ENCODE measurements at regions not wholly inside any gene's neighbourhood (a gene's known extent, or its start where the extent isn't known, plus 50 kb on each side); places are given as distances from the start of the nearest gene placed in this dataset.
"Not testable (repeated sequence)": the region's sequence is repeated elsewhere in the genome, so short reads cannot be mapped to it uniquely, and the experiment has no call there.

GRCh38 chr2:39923455-39923854 is 144.4 kb upstream of the THUMPD2 start:
- no peak for DNase-seq (ENCODE audit: extremely low spot score, unreplicated experiment)
- Mint-ChIP-seq H3K36me3 (ENCODE audit: unreplicated experiment) (no peaks in the 10 kb centered on the region), H3K4me1 (ENCODE audit: unreplicated experiment) (no peaks in the 10 kb centered on the region), H3K27me3 (ENCODE audit: unreplicated experiment) (peaks cover 5% of the 10 kb centered on the region), H3K9me3 (ENCODE audit: unreplicated experiment) (no peaks in the 10 kb centered on the region), H3K27ac (ENCODE audit: unreplicated experiment) (no peak overlapping the region), H3K4me3 (ENCODE audit: unreplicated experiment) (no peak overlapping the region)
- TF ChIP-seq, protein P1, sequence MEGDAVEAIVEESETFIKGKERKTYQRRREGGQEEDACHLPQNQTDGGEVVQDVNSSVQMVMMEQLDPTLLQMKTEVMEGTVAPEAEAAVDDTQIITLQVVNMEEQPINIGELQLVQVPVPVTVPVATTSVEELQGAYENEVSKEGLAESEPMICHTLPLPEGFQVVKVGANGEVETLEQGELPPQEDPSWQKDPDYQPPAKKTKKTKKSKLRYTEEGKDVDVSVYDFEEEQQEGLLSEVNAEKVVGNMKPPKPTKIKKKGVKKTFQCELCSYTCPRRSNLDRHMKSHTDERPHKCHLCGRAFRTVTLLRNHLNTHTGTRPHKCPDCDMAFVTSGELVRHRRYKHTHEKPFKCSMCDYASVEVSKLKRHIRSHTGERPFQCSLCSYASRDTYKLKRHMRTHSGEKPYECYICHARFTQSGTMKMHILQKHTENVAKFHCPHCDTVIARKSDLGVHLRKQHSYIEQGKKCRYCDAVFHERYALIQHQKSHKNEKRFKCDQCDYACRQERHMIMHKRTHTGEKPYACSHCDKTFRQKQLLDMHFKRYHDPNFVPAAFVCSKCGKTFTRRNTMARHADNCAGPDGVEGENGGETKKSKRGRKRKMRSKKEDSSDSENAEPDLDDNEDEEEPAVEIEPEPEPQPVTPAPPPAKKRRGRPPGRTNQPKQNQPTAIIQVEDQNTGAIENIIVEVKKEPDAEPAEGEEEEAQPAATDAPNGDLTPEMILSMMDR (IDR thresholded peaks at IDR 0.05), result no peak

GRCh38 chr2:39922679-39923405 is 143.8 kb upstream of the THUMPD2 start:
- DNase-seq (ENCODE audit: extremely low spot score, unreplicated experiment), result no peak
- Mint-ChIP-seq H3K27me3 (ENCODE audit: unreplicated experiment) (peaks cover 8% of the 10 kb centered on the region), H3K27ac (ENCODE audit: unreplicated experiment) (no peak overlapping the region), H3K9me3 (ENCODE audit: unreplicated experiment) (no peaks in the 10 kb centered on the region), H3K36me3 (ENCODE audit: unreplicated experiment) (no peaks in the 10 kb centered on the region), H3K4me1 (ENCODE audit: unreplicated experiment) (no peaks in the 10 kb centered on the region), H3K4me3 (ENCODE audit: unreplicated experiment) (no peak overlapping the region)
- TF ChIP-seq, protein P1 (IDR thresholded peaks at IDR 0.05), result no peak

DNA sequence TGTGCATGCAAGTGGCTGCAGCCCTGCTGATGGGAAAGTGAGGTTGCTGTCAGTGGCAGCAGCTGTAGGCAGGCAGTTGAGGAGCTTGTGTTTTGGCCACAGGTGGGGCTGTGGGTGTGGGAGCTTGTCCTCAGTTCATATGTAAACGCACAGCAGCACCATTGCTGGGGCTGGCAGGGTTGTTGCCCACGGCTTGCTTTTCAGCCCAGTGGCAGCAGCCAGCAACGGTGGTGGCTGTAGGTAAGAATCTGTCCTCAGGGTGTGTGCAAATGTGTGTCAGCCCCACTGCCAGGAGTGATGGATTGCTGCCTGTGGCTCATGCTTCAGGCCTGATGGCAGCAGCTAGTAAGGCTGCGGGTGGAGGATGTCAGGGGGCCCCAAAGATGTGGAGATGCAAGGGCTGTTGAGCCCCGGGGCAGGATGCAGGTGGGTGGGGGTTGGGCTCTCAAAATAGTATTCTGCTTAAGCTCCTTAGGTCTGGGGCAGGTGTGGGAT is 141.3 kb upstream of the THUMPD2 start:
- no peaks in the 10 kb centered on the region for H3K36me3 Mint-ChIP-seq (ENCODE audit: unreplicated experiment)
- H3K27ac Mint-ChIP-seq (ENCODE audit: unreplicated experiment), result no peak overlapping the region
- H3K4me3 Mint-ChIP-seq (ENCODE audit: unreplicated experiment), result no peak overlapping the region
- no peaks in the 10 kb centered on the region for H3K9me3 Mint-ChIP-seq (ENCODE audit: unreplicated experiment)
- H3K27me3 Mint-ChIP-seq (ENCODE audit: unreplicated experiment), result peaks cover 3% of the 10 kb centered on the region
- no peak for DNase-seq (ENCODE audit: extremely low spot score, unreplicated experiment)
- H3K4me1 Mint-ChIP-seq (ENCODE audit: unreplicated experiment), result peaks cover 1% of the 10 kb centered on the region
- TF ChIP-seq, protein P1 (IDR thresholded peaks at IDR 0.05), result no peak

DNA sequence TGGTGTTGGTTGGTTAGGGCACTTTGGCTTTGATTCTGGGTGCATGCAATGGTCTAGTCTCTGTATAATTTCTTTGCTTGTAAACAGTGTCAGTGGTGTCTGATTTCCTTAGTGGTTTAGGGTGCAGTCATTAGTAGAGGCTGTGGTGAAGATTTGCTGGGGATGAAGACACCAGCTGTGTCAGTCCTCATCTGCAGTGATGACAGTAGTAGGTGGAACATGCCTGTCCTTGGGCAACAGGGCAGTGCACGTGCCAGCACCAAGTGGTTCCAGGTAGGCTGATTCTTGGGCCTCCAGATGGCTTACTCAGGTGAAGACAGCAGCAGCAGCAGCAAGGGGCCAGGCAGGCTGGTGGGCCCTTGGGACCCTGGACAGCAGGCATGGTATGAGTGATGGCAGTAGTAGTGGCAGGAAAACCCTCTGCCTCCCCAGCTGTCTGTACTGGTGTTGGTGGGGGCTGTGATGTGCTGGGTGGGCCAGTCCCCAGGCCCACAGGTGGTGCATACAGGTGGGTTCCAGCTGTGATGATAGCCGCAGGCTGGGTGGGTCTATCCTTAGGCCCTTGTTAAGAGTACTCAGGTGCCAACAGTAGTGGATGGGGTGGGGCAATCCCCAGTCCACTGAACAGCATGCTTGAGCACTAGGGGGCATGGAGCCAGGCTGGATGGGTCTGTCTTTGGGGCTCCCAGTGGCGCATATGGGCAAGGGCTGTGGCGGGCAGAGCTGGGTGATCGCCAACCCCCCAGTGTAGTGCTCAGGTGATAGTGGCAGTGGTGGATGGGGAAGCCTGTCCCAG is 140.7 kb upstream of the THUMPD2 start:
- H3K9me3 Mint-ChIP-seq (ENCODE audit: unreplicated experiment), result no peaks in the 10 kb centered on the region
- peaks cover 3% of the 10 kb centered on the region for H3K27me3 Mint-ChIP-seq (ENCODE audit: unreplicated experiment)
- H3K4me1 Mint-ChIP-seq (ENCODE audit: unreplicated experiment), result peaks cover 1% of the 10 kb centered on the region
- DNase-seq (ENCODE audit: extremely low spot score, unreplicated experiment), result no peak
- H3K36me3 Mint-ChIP-seq (ENCODE audit: unreplicated experiment), result no peaks in the 10 kb centered on the region
- H3K27ac Mint-ChIP-seq (ENCODE audit: unreplicated experiment), result no peak overlapping the region
- TF ChIP-seq, protein P1 (IDR thresholded peaks at IDR 0.05), result no peak
- H3K4me3 Mint-ChIP-seq (ENCODE audit: unreplicated experiment), result no peak overlapping the region

DNA sequence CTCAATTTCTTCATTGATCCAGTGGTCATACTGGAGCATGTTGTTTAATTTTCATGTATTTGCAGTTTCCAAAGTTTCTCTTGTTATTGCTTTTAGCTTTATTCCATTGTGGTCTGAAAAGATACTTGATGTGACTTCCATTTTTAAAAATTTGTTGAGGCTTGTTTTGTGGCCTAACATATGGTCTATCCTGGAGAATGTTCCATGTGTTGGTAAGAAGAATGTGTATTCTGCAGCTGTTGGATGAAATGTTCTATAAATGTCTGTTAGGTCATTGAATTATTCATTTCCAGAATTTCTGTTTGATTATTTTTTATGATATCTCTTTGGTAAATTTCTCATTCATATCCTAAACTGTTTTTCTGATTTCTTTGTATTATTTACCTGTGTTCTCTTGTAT is 139.8 kb upstream of the THUMPD2 start:
- TF ChIP-seq, protein P1 (IDR thresholded peaks at IDR 0.05), result no peak
- no peaks in the 10 kb centered on the region for H3K9me3 Mint-ChIP-seq (ENCODE audit: unreplicated experiment)
- H3K36me3 Mint-ChIP-seq (ENCODE audit: unreplicated experiment), result no peaks in the 10 kb centered on the region
- no peak overlapping the region for H3K4me3 Mint-ChIP-seq (ENCODE audit: unreplicated experiment)
- H3K27ac Mint-ChIP-seq (ENCODE audit: unreplicated experiment), result no peak overlapping the region
- peaks cover 3% of the 10 kb centered on the region for H3K27me3 Mint-ChIP-seq (ENCODE audit: unreplicated experiment)
- DNase-seq (ENCODE audit: extremely low spot score, unreplicated experiment), result no peak
- H3K4me1 Mint-ChIP-seq (ENCODE audit: unreplicated experiment), result peaks cover 6% of the 10 kb centered on the region

DNA sequence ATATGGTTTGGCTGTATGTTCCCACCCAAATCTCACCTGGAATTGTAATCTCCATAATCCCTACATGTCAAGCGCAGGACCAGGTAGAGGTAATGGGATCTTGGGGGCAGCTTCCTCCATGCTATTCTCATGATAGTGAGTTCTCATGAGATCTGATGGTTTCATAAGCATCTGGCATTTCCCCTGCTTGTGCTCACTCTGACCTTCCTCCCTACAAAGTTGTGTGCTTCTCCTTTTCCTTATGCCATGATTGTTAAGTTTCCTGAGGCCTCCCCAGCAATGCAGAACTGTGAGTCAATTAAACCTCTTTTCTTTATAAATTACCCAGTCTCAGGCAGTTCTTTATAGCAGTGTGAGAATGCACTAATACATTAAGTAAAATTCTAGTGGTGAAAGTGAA is 138.3 kb upstream of the THUMPD2 start:
- not testable (repeated sequence) for H3K27ac Mint-ChIP-seq (ENCODE audit: unreplicated experiment); H3K27me3 Mint-ChIP-seq (ENCODE audit: unreplicated experiment); H3K9me3 Mint-ChIP-seq (ENCODE audit: unreplicated experiment); H3K4me1 Mint-ChIP-seq (ENCODE audit: unreplicated experiment); DNase-seq (ENCODE audit: extremely low spot score, unreplicated experiment); H3K4me3 Mint-ChIP-seq (ENCODE audit: unreplicated experiment); H3K36me3 Mint-ChIP-seq (ENCODE audit: unreplicated experiment)

Data from osteocyte (in vitro differentiated cells).